HCT116 (cell line): ENCODE measurements at regions not wholly inside any gene's neighbourhood (a gene's known extent, or its start where the extent isn't known, plus 50 kb on each side); places are given as distances from the start of the nearest gene placed in this dataset.

Experiments used
- ATAC-seq: fragments of 200-7000 bp; cut with Tn5 transposase; 2 replicates; pipeline ENCODE4 v1.9.1; 2020; ENCODE audit warnings: mild to moderate bottlenecking, moderate library complexity
- BruUV-seq: library from RNA; stranded (reverse); fragments of 400-500 nt; replicated peaks from 2 replicates; lab custom pipeline; 2021; lab: Mats Ljungman, UMichigan
- CTCF ChIA-PET: fragments of 300-600 bp; sonication (Branson Sonifier 250); formaldehyde crosslinking; loops from one replicate; lab custom pipeline; 2021; ENCODE audit warnings: antibody characterized with exemption; lab: Charles Lee
- POLR2A ChIA-PET: fragments of 300-600, 350-600 bp; sonication (Branson Sonifier 250); formaldehyde crosslinking; loops from one replicate; lab custom pipeline; 2021; ENCODE audit warnings: antibody characterized with exemption; lab: Charles Lee
- RAD21 ChIA-PET, 2 experiments: fragments of 300-600 bp; sonication (Branson Sonifier 250); formaldehyde crosslinking; loops; one replicate each; lab custom pipeline; 2023; ENCODE audit warnings: low total read pairs in 2 of 2; ENCODE audit not compliant: uncharacterized antibody in 2 of 2, unreplicated experiment in 2 of 2, low non-redundant PET in 1 of 2; lab: Charles Lee
- DNase-seq: peaks from one replicate; pipeline ENCODE4 v3.0.0-alpha.2; 2010; ENCODE audit warnings: low read depth, low spot score
- H2AFZ ChIP-seq: fragments of 200-600 bp; shearing (Covaris generic), sonication (generic); 2 replicates; pipeline ENCODE4 v1.6.1; 2017; ENCODE audit warnings: low read depth, mixed run types, mixed read lengths, antibody characterized with exemption, low read length; ENCODE audit not compliant: poor library complexity, severe bottlenecking
- H3K27ac ChIP-seq: 2 replicates; pipeline ENCODE4 v1.5.1; 2012; ENCODE audit warnings: low read depth, low read length
- H3K27me3 ChIP-seq: fragments of 200-600 bp; sonication (generic); 2 replicates; pipeline ENCODE4 v1.6.1; 2016; ENCODE audit warnings: mixed run types, low read length, mixed read lengths; ENCODE audit not compliant: insufficient read depth
- H3K36me3 ChIP-seq, 2 experiments: fragments of 200-500 bp in 1 of 2; fragments of 200-600 bp in 1 of 2; sonication (Bioruptor generic) in 1 of 2; sonication (generic) in 1 of 2; 2 replicates each; pipeline versions ENCODE4 v1.5.1 to v1.6.1; 2014 to 2016; ENCODE audit warnings: low read length in 2 of 2, inconsistent platforms in 1 of 2, mixed read lengths in 1 of 2, mixed run types in 1 of 2; ENCODE audit not compliant: insufficient read depth in 2 of 2, control insufficient read depth in 1 of 2
- H3K4me1 ChIP-seq, 2 experiments: fragments of 200-600 bp in 1 of 2; sonication (generic) in 1 of 2; 2 replicates each; pipeline versions ENCODE4 v1.5.1 to v1.6.1; 2012 to 2017; ENCODE audit warnings: low read length in 2 of 2, inconsistent platforms in 1 of 2, mild to moderate bottlenecking in 1 of 2, mixed read lengths in 1 of 2, mixed run types in 1 of 2, moderate library complexity in 1 of 2; ENCODE audit not compliant: insufficient read depth in 2 of 2, control insufficient read depth in 1 of 2
- H3K4me2 ChIP-seq: fragments of 200-600 bp; sonication (generic); 2 replicates; pipeline ENCODE4 v1.6.1; 2017; ENCODE audit warnings: mixed run types, low read length, mixed read lengths
- H3K4me3 ChIP-seq, 2 experiments: fragments of 200-600 bp in 1 of 2; sonication (generic) in 1 of 2; replicated peaks in 1 of 2; 2 replicates each; pipeline ENCODE4 v1.5.1; 2011 to 2016; ENCODE audit warnings: low read length in 2 of 2, control low read depth in 1 of 2, low read depth in 1 of 2, mild to moderate bottlenecking in 1 of 2, mixed read lengths in 1 of 2, mixed run types in 1 of 2
- H3K79me2 ChIP-seq: fragments of 200-600 bp; sonication (generic); 2 replicates; pipeline ENCODE4 v1.6.1; 2017; ENCODE audit warnings: mild to moderate bottlenecking, mixed run types, low read length, moderate library complexity, mixed read lengths; ENCODE audit not compliant: insufficient read depth
- H3K9ac ChIP-seq: fragments of 200-600 bp; sonication (generic); 2 replicates; pipeline ENCODE4 v1.6.1; 2016; ENCODE audit warnings: low read length, mixed read lengths
- H3K9me2 ChIP-seq: fragments of 200-600 bp; sonication (generic), shearing (Covaris generic); 2 replicates; pipeline ENCODE4 v1.6.1; 2017; ENCODE audit warnings: mixed run types, mild to moderate bottlenecking, moderate library complexity; ENCODE audit not compliant: insufficient read depth
- H3K9me3 ChIP-seq, 2 experiments: fragments of 200-500 bp in 1 of 2; fragments of 200-600 bp in 1 of 2; sonication (Bioruptor generic) in 1 of 2; sonication (generic) in 1 of 2; 2 replicates each; pipeline ENCODE4 v1.6.1; 2014 to 2017; ENCODE audit warnings: low read length in 2 of 2, mixed read lengths in 2 of 2, inconsistent platforms in 1 of 2, low read depth in 1 of 2, mild to moderate bottlenecking in 1 of 2, mixed run types in 1 of 2, moderate library complexity in 1 of 2; ENCODE audit not compliant: control insufficient read depth in 1 of 2, insufficient read depth in 1 of 2
- H4K20me1 ChIP-seq: fragments of 200-600 bp; sonication (generic), shearing (Covaris generic); 2 replicates; pipeline ENCODE4 v1.6.1; 2017; ENCODE audit warnings: mixed run types, mild to moderate bottlenecking, moderate library complexity; ENCODE audit not compliant: insufficient read depth
- EZH2 ChIP-seq: fragments of 200-600 bp; sonication (generic); IDR thresholded peaks from 2 replicates; pipeline ENCODE4 v1.6.1; 2017; ENCODE audit warnings: antibody characterized with exemption, mixed run types
- EZH2phosphoT487 ChIP-seq: fragments of 200-600 bp; IDR thresholded peaks from 2 replicates; pipeline ENCODE4 v1.6.1; 2018; ENCODE audit warnings: antibody characterized with exemption, borderline replicate concordance
- FOSL1 ChIP-seq: IDR thresholded peaks from 2 replicates; pipeline ENCODE4 v1.6.1; 2012; ENCODE audit warnings: low read depth
- SP1 ChIP-seq: IDR thresholded peaks from 2 replicates; pipeline ENCODE4 v1.6.1; 2012; ENCODE audit warnings: low read depth
- TCF7L2 ChIP-seq: IDR thresholded peaks from 2 replicates; pipeline ENCODE4 v1.7.0; 2011; ENCODE audit warnings: borderline replicate concordance, inconsistent platforms; ENCODE audit not compliant: insufficient read depth, insufficient read length; ENCODE audit errors: extremely low read depth
- ZFX ChIP-seq: fragments of 450-650 bp; IDR thresholded peaks from 2 replicates; pipeline ENCODE4 v1.6.1; 2017
- ZNF274 ChIP-seq: fragments of 200-500 bp; sonication (Bioruptor generic); IDR thresholded peaks from 2 replicates; pipeline ENCODE4 v1.6.1; 2014; ENCODE audit warnings: mild to moderate bottlenecking, low read depth, low read length, inconsistent platforms
- intact Hi-C: fragments of 100-400 bp; cut with micrococcal nuclease; formaldehyde crosslinking; loops from 2 replicates; pipeline ENCODE4 v1.10.0; 2022
- TF ChIP-seq, protein P1 (sequence below): IDR thresholded peaks from 2 replicates; pipeline ENCODE4 v1.6.1; 2011; ENCODE audit warnings: mild to moderate bottlenecking, low read length, moderate library complexity; ENCODE audit not compliant: insufficient replicate concordance; ENCODE audit errors: extremely low read depth
- TF ChIP-seq, protein P2 (sequence below): IDR thresholded peaks from 2 replicates; pipeline ENCODE4 v1.6.1; 2012; ENCODE audit warnings: low read depth
- TF ChIP-seq, protein P3 (sequence below): IDR thresholded peaks from 2 replicates; pipeline ENCODE4 v1.6.1; 2012

DNA sequence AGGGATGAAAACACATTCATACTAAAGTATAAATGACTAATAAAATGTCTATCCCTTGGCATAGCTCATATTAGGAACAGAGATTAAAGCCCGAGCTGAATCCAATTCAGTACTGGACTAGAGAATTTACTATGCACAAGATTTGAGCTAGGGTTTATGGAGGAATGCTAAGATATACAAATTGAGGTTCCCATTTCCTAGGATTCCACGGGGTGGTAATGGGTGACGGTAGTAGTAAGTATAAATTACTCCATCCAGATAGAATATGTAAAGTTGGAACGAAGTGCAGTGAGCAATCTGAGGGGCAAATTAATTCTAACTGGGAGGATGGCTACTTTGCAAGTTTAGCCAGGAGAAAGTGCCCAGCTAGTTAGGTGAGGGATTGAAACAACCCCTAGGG is 156.5 kb downstream of the GAS1 start (continued):
- TF ChIP-seq, protein P1, sequence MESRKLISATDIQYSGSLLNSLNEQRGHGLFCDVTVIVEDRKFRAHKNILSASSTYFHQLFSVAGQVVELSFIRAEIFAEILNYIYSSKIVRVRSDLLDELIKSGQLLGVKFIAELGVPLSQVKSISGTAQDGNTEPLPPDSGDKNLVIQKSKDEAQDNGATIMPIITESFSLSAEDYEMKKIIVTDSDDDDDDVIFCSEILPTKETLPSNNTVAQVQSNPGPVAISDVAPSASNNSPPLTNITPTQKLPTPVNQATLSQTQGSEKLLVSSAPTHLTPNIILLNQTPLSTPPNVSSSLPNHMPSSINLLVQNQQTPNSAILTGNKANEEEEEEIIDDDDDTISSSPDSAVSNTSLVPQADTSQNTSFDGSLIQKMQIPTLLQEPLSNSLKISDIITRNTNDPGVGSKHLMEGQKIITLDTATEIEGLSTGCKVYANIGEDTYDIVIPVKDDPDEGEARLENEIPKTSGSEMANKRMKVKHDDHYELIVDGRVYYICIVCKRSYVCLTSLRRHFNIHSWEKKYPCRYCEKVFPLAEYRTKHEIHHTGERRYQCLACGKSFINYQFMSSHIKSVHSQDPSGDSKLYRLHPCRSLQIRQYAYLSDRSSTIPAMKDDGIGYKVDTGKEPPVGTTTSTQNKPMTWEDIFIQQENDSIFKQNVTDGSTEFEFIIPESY = no peak
- TF ChIP-seq SP1 = no peak
- no peak for TF ChIP-seq ZFX
- TF ChIP-seq, protein P2, sequence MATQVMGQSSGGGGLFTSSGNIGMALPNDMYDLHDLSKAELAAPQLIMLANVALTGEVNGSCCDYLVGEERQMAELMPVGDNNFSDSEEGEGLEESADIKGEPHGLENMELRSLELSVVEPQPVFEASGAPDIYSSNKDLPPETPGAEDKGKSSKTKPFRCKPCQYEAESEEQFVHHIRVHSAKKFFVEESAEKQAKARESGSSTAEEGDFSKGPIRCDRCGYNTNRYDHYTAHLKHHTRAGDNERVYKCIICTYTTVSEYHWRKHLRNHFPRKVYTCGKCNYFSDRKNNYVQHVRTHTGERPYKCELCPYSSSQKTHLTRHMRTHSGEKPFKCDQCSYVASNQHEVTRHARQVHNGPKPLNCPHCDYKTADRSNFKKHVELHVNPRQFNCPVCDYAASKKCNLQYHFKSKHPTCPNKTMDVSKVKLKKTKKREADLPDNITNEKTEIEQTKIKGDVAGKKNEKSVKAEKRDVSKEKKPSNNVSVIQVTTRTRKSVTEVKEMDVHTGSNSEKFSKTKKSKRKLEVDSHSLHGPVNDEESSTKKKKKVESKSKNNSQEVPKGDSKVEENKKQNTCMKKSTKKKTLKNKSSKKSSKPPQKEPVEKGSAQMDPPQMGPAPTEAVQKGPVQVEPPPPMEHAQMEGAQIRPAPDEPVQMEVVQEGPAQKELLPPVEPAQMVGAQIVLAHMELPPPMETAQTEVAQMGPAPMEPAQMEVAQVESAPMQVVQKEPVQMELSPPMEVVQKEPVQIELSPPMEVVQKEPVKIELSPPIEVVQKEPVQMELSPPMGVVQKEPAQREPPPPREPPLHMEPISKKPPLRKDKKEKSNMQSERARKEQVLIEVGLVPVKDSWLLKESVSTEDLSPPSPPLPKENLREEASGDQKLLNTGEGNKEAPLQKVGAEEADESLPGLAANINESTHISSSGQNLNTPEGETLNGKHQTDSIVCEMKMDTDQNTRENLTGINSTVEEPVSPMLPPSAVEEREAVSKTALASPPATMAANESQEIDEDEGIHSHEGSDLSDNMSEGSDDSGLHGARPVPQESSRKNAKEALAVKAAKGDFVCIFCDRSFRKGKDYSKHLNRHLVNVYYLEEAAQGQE = no peak
- no peak for TF ChIP-seq FOSL1
- TF ChIP-seq EZH2 = no peak

DNA sequence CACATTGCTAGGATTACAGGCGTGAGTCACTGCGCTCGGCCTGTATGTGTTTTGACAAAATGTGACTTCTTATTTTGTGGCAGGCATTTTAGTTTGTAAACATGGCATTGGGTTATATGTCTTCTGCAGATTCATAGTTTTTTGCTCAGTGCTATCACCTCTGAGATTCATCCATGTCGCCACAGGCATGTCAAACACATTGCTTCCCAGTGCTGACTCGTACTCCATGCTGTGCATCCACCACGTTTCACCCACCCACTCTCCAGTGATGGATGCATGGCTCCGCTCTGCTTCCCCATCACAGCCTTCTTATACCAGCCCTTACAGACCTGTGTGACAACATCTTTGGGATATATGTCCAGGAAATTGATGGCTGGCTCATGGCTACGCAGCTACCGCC is 158.8 kb downstream of the GAS1 start:
- RAD21 ChIA-PET = no interaction called here
- CTCF ChIA-PET = no interaction called here
- no peak overlapping the region for H3K4me2 ChIP-seq
- TF ChIP-seq ZNF274 = no peak
- TF ChIP-seq, protein P3, sequence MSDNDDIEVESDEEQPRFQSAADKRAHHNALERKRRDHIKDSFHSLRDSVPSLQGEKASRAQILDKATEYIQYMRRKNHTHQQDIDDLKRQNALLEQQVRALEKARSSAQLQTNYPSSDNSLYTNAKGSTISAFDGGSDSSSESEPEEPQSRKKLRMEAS = no peak
- TF ChIP-seq EZH2phosphoT487 = no peak
- no peak for TF ChIP-seq TCF7L2
- TF ChIP-seq, all 23 proteins: peak for 0
- Histone ChIP-seq H3K27ac (no peak overlapping the region), H4K20me1 (no peaks in the 10 kb centered on the region), H3K9ac (no peak overlapping the region), H3K79me2 (no peaks in the 10 kb centered on the region), H3K36me3 (no peaks in the 10 kb centered on the region), H3K27me3 (peaks cover 45% of the 10 kb centered on the region), H3K9me3 (no peaks in the 10 kb centered on the region), H3K9me2 (no peaks in the 10 kb centered on the region), H2AFZ (no peak overlapping the region), H3K4me3 (no peak overlapping the region), H3K4me1 (peaks cover 4 to 10% of the 10 kb centered on the region in 2 experiments; a peak in 3 of 4 replicates)
- no TSS peak for BruUV-seq
- intact Hi-C loops = no loop called here
- DNase-seq (no peak), ATAC-seq (no peak)
- POLR2A ChIA-PET = no interaction called here
